ENCODE measurements at regions not wholly inside any gene's neighbourhood (a gene's known extent, or its start where the extent isn't known, plus 50 kb on each side); places are given as distances from the start of the nearest gene placed in this dataset.

DNA sequence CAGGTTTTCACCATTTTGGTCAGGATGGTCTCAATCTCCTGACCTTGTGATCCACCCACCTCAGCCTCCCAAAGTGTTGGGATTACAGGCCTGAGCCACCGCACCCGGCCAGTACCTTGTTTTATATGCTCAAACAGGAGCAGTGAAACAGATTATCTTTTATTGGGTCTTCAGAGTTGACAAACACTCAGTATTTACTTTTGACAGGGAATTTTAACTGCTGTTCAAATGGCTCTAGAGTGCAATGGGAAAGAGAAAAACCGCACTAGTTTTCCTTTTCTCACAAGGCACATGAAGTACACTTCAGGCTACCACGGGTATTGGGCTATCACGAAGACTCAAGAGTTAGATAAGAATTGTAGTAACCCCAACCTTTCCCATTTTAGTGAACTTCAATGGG is 471.9 kb upstream of the DAB2 start:
- TF ChIP-seq, protein P1, sequence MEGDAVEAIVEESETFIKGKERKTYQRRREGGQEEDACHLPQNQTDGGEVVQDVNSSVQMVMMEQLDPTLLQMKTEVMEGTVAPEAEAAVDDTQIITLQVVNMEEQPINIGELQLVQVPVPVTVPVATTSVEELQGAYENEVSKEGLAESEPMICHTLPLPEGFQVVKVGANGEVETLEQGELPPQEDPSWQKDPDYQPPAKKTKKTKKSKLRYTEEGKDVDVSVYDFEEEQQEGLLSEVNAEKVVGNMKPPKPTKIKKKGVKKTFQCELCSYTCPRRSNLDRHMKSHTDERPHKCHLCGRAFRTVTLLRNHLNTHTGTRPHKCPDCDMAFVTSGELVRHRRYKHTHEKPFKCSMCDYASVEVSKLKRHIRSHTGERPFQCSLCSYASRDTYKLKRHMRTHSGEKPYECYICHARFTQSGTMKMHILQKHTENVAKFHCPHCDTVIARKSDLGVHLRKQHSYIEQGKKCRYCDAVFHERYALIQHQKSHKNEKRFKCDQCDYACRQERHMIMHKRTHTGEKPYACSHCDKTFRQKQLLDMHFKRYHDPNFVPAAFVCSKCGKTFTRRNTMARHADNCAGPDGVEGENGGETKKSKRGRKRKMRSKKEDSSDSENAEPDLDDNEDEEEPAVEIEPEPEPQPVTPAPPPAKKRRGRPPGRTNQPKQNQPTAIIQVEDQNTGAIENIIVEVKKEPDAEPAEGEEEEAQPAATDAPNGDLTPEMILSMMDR (IDR thresholded peaks at IDR 0.05): no peak
- TF ChIP-seq POLR2A (IDR thresholded peaks at IDR 0.05): no peak
- no peak for ATAC-seq
- Histone ChIP-seq H3K4me3 (no peak overlapping the region), H3K9me3 (no peaks in the 10 kb centered on the region), H3K27ac (no peak overlapping the region), H3K36me3 (no peaks in the 10 kb centered on the region), H3K27me3 (no peaks in the 10 kb centered on the region), H3K4me1 (no peaks in the 10 kb centered on the region)
- DNase-seq: no peak
- 72 to 90% (median 81%) methylated on average over 5 of the region's 5 CpGs for WGBS, 4 donors
- intact Hi-C loops (cut with DNase I): no loop called here

DNA sequence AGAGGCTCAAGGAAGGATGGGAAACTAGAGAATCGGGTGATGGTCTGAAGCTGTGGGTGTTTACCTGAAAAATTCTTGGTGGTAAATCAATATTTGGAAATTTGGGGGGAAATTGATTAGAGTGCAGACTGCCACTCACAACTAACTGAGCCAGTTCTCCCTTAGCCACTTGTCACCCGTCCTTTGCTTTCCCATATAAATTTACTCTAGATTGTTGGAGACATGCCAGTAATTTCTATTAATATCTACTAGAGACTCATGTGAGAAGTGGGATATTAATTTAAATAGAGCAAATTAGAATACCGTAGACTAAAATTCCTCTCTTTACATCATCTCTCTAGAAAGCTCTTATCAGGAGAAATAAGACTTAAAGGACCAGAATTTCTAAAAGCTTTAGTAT is 471.3 kb upstream of the DAB2 start:
- H3K4me1 ChIP-seq: no peaks in the 10 kb centered on the region
- WGBS, 4 donors: 54 to 69% (median 64%) methylated on average over 3 of the region's 3 CpGs
- no peaks in the 10 kb centered on the region for H3K27me3 ChIP-seq
- ATAC-seq (no peak), DNase-seq (no peak)
- no peaks in the 10 kb centered on the region for H3K36me3 ChIP-seq
- TF ChIP-seq POLR2A (IDR thresholded peaks at IDR 0.05): no peak
- H3K9me3 ChIP-seq: no peaks in the 10 kb centered on the region
- intact Hi-C loops (cut with DNase I): no loop called here
- H3K4me3 ChIP-seq: no peak overlapping the region
- no peak overlapping the region for H3K27ac ChIP-seq

DNA sequence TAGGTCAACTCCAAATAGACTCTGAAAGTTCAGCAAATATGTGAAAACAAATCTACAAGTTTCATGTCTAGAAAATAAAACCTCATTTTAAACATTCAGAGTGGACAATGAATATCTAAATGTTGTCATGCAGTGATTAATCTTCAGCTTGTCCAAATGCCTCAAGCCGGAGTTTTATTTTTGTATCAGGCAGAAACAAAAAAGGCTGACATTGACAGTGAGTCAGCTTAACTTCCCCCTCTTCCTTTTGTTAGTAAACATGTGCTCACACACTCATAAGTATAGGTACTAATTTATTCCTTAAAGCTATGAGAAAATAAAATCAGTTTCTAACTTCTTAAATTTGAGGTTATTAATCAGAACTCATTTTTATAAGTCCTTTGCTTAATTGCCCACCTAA is 467.9 kb upstream of the DAB2 start:
- Histone ChIP-seq H3K27me3 (no peaks in the 10 kb centered on the region), H3K27ac (no peak overlapping the region), H3K4me1 (no peaks in the 10 kb centered on the region), H3K36me3 (no peaks in the 10 kb centered on the region), H3K4me3 (no peak overlapping the region), H3K9me3 (peaks cover 0 to 1% (median 0%) of the 10 kb centered on the region in 12 donors)
- intact Hi-C loops (cut with DNase I): loop anchor here in 1 of 10 donors (1.0 kb wide), 1 partner anchor 14 kb away; no protein-coding TSS in a partner anchor
- no peak for ATAC-seq
- TF ChIP-seq, protein P1 (IDR thresholded peaks at IDR 0.05): no peak
- TF ChIP-seq POLR2A (IDR thresholded peaks at IDR 0.05): no peak
- DNase-seq: no peak
- WGBS, 4 donors: 41 to 48% (median 46%) methylated on average over 1 of the region's 1 CpG

DNA sequence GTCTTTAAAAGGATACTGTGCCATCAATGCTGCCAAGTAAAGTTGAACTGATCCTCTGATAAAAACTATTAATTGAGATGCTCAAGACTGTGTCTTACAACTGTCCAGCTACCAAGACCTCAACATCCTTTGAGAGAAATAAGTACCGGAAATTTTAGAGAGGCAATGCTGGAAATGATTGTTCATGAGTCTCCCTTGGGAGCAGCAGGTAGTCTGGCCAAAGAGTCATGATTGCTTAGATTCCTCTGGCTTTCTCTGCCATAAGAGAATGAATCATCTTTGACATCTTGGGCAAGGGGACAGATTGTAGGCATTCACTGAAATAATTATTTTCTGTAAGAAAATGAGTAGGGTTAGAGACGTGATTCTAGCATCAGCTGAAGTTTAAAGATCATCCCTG is 466.6 kb upstream of the DAB2 start:
- DNase-seq (no peak), ATAC-seq (peak in 1 of 4 donors; percentile 59)
- intact Hi-C loops (cut with DNase I): no loop called here
- peaks cover 0 to 13% (median 0%) of the 10 kb centered on the region in 12 donors for H3K9me3 ChIP-seq
- H3K4me1 ChIP-seq: no peaks in the 10 kb centered on the region
- no peaks in the 10 kb centered on the region for H3K36me3 ChIP-seq
- H3K27ac ChIP-seq: no peak overlapping the region
- H3K27me3 ChIP-seq: no peaks in the 10 kb centered on the region
- 52 to 70% (median 55%) methylated on average over 2 of the region's 2 CpGs for WGBS, 4 donors
- no peak for TF ChIP-seq POLR2A (IDR thresholded peaks at IDR 0.05)
- TF ChIP-seq, protein P1 (IDR thresholded peaks at IDR 0.05): no peak
- no peak overlapping the region for H3K4me3 ChIP-seq

DNA sequence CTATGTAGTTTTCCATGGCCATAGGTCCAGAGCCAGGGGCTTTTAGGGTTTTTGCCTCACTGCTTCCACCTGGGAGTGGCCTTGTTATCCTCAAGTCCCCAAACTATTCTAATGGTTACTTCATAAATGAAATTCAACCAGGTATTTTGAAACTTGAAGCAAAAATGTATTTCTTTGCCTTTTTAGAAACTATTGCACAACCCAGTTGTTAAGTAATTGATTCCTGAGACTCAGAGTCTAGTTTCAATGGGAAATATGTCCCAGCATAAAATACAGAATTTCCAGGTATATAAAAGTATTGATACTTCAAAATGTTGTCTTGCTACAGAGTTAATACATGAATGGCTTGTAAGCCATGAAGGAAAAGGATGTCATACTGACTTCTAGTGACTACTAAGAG is 456.2 kb upstream of the DAB2 start:
- ATAC-seq: no peak
- Histone ChIP-seq H3K36me3 (no peaks in the 10 kb centered on the region), H3K9me3 (peaks cover 0 to 4% (median 0%) of the 10 kb centered on the region in 12 donors), H3K27ac (no peak overlapping the region), H3K4me1 (no peaks in the 10 kb centered on the region), H3K4me3 (no peak overlapping the region), H3K27me3 (peaks cover 0 to 2% (median 0%) of the 10 kb centered on the region in 9 donors)
- intact Hi-C loops (cut with DNase I): no loop called here
- no peak for DNase-seq
- TF ChIP-seq POLR2A (IDR thresholded peaks at IDR 0.05): no peak
- TF ChIP-seq, protein P1 (IDR thresholded peaks at IDR 0.05): no peak

All from heart left ventricle (tissue), 16 donors.